Keratinocyte (primary cell): ENCODE measurements at regions not wholly inside any gene's neighbourhood (a gene's known extent, or its start where the extent isn't known, plus 50 kb on each side); places are given as distances from the start of the nearest gene placed in this dataset.
"Not testable (repeated sequence)": the region's sequence is repeated elsewhere in the genome, so short reads cannot be mapped to it uniquely, and the experiment has no call there.

ENCODE experiments used
- DNase-seq: peaks from one replicate; pipeline ENCODE4 v3.0.0-alpha.2; 2011; ENCODE audit warnings: low read depth, missing footprints, low spot score
- FAIRE-seq: peaks from 2 replicates; lab custom pipeline; 2011; peaks lifted over from hg19 to GRCh38; lab: Jason Lieb, UNC
- H2AFZ ChIP-seq: 2 replicates; pipeline ENCODE4 v1.6.0; 2012; ENCODE audit warnings: low read length, control low read depth, inconsistent platforms; ENCODE audit not compliant: control insufficient read depth
- H3K27ac ChIP-seq: 2 replicates; pipeline ENCODE4 v1.5.1; 2011; ENCODE audit warnings: low read length; ENCODE audit not compliant: control insufficient read depth, insufficient read depth
- H3K27me3 ChIP-seq: 3 replicates; pipeline ENCODE4 v1.6.0; 2011; ENCODE audit warnings: low read length; ENCODE audit not compliant: control insufficient read depth, insufficient read depth; ENCODE audit errors: extremely low read depth
- H3K36me3 ChIP-seq, 2 experiments: 2 replicates in 1 of 2; 3 replicates in 1 of 2; pipeline ENCODE4 v1.5.1; 2011; ENCODE audit warnings: low read length in 2 of 2, mild to moderate bottlenecking in 1 of 2; ENCODE audit not compliant: control insufficient read depth in 2 of 2, insufficient read depth in 2 of 2; ENCODE audit errors: extremely low read depth in 1 of 2
- H3K4me1 ChIP-seq: 3 replicates; pipeline ENCODE4 v1.5.1; 2011; ENCODE audit warnings: low read length; ENCODE audit not compliant: control insufficient read depth, insufficient read depth; ENCODE audit errors: extremely low read depth
- H3K4me2 ChIP-seq: 3 replicates; pipeline ENCODE4 v1.6.0; 2011; ENCODE audit warnings: low read depth, low read length; ENCODE audit not compliant: control insufficient read depth, insufficient read depth; ENCODE audit errors: extremely low read depth
- H3K4me3 ChIP-seq, 3 experiments: fragments of 200-600 bp in 1 of 3; sonication (generic) in 1 of 3; 2 replicates in 2 of 3; 3 replicates in 1 of 3; pipeline ENCODE4 v1.5.1; 2011 to 2016; ENCODE audit warnings: low read length in 3 of 3, mild to moderate bottlenecking in 3 of 3, control low read depth in 2 of 3, inconsistent platforms in 1 of 3, low read depth in 1 of 3, mixed read lengths in 1 of 3, mixed run types in 1 of 3, moderate library complexity in 1 of 3; ENCODE audit not compliant: control insufficient read depth in 2 of 3, insufficient read depth in 2 of 3; ENCODE audit errors: extremely low read depth in 1 of 3
- H3K79me2 ChIP-seq: 2 replicates; pipeline ENCODE4 v1.6.0; 2012; ENCODE audit warnings: low read length; ENCODE audit not compliant: control insufficient read depth, insufficient read depth
- H3K9ac ChIP-seq: 3 replicates; pipeline ENCODE4 v1.6.0; 2011; ENCODE audit warnings: low read length; ENCODE audit not compliant: control insufficient read depth, insufficient read depth; ENCODE audit errors: extremely low read depth
- H3K9me1 ChIP-seq: 3 replicates; pipeline ENCODE4 v1.6.0; 2011; ENCODE audit warnings: low read length; ENCODE audit not compliant: control insufficient read depth, insufficient read depth; ENCODE audit errors: extremely low read depth
- H3K9me3 ChIP-seq: 2 replicates; pipeline ENCODE4 v1.5.1; 2012; ENCODE audit warnings: low read depth, low read length; ENCODE audit not compliant: control insufficient read depth
- H4K20me1 ChIP-seq: 3 replicates; pipeline ENCODE4 v1.6.0; 2011; ENCODE audit warnings: low read length; ENCODE audit not compliant: control insufficient read depth, insufficient read depth; ENCODE audit errors: extremely low read depth
- EZH2 ChIP-seq: IDR thresholded peaks from one replicate; pipeline ENCODE4 v1.6.1; 2012; ENCODE audit warnings: inconsistent platforms, mild to moderate bottlenecking, low read length, moderate library complexity
- dilution Hi-C: fragments of 300-500 bp; cut with MboI; formaldehyde crosslinking; loops from one replicate; pipeline ENCODE4 v1.7.0; 2020; ENCODE audit warnings: low sequenced_read_pairs; ENCODE audit not compliant: extremely low pct_ligation_motif_present
- TF ChIP-seq, protein P1 (sequence below), 3 experiments: IDR thresholded peaks in 1 of 3; conservative IDR thresholded peaks in 1 of 3; optimal IDR thresholded peaks in 1 of 3; 2 replicates in 2 of 3; 3 replicates in 1 of 3; pipeline versions ENCODE3 to v1.5.1; 2011; ENCODE audit warnings: low read length in 3 of 3, mild to moderate bottlenecking in 3 of 3, moderate library complexity in 2 of 3, control low read depth in 1 of 3, inconsistent platforms in 1 of 3; ENCODE audit not compliant: insufficient read depth in 2 of 3; ENCODE audit errors: extremely low read depth in 1 of 3

DNA sequence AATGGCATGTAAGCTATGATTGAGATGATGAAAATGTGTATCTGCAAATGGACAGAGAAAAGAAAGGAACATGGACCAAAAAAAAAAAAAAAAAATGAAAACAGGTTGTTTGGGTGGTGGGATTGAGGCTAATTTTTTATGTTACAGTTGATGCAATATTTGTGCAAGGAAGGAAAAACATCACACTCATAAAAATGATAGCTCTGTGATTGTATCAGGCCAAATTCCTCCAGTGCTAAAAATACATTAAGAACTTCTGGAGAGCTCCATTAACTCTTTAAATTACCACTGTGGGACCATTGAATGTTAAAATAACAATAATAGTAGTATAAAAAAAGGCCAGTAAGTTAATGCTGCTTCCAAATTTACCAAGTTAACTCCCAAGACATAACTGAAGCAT lies 79.5 kb upstream of the MSX2 start:
- no peak for FAIRE-seq
- H3K4me3 ChIP-seq, result no peak overlapping the region
- no peaks in the 10 kb centered on the region for H3K4me1 ChIP-seq
- H3K27ac ChIP-seq, result no peak overlapping the region
- dilution Hi-C loops, result no loop called here
- H4K20me1 ChIP-seq, result no peaks in the 10 kb centered on the region
- TF ChIP-seq EZH2, result no peak
- TF ChIP-seq, protein P1, sequence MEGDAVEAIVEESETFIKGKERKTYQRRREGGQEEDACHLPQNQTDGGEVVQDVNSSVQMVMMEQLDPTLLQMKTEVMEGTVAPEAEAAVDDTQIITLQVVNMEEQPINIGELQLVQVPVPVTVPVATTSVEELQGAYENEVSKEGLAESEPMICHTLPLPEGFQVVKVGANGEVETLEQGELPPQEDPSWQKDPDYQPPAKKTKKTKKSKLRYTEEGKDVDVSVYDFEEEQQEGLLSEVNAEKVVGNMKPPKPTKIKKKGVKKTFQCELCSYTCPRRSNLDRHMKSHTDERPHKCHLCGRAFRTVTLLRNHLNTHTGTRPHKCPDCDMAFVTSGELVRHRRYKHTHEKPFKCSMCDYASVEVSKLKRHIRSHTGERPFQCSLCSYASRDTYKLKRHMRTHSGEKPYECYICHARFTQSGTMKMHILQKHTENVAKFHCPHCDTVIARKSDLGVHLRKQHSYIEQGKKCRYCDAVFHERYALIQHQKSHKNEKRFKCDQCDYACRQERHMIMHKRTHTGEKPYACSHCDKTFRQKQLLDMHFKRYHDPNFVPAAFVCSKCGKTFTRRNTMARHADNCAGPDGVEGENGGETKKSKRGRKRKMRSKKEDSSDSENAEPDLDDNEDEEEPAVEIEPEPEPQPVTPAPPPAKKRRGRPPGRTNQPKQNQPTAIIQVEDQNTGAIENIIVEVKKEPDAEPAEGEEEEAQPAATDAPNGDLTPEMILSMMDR (optimal IDR thresholded peaks at IDR 0.05 in 1 of 3, IDR thresholded peaks at IDR 0.05 in 1 of 3, conservative IDR thresholded peaks at IDR 0.05 in 1 of 3; ENCODE audit: extremely low read depth in 1 of 3, insufficient read depth in 2 of 3, low read length in 3 of 3), result no peak
- H3K79me2 ChIP-seq, result no peaks in the 10 kb centered on the region
- H3K9ac ChIP-seq, result no peak overlapping the region
- DNase-seq, result no peak
- H3K27me3 ChIP-seq, result no peaks in the 10 kb centered on the region
- no peaks in the 10 kb centered on the region for H3K9me1 ChIP-seq
- peaks cover 3% of the 10 kb centered on the region for H3K9me3 ChIP-seq
- H2AFZ ChIP-seq, result no peak overlapping the region
- H3K4me2 ChIP-seq, result no peak overlapping the region
- H3K36me3 ChIP-seq, result no peaks in the 10 kb centered on the region

GRCh38 chr5:174645677-174646076 lies 78.7 kb upstream of the MSX2 start:
- TF ChIP-seq, protein P1 (optimal IDR thresholded peaks at IDR 0.05 in 1 of 3, IDR thresholded peaks at IDR 0.05 in 1 of 3, conservative IDR thresholded peaks at IDR 0.05 in 1 of 3; ENCODE audit: extremely low read depth in 1 of 3, insufficient read depth in 2 of 3, low read length in 3 of 3), result no peak
- TF ChIP-seq EZH2, result no peak
- Histone ChIP-seq H3K9me1 (no peaks in the 10 kb centered on the region), H3K79me2 (no peaks in the 10 kb centered on the region), H4K20me1 (no peaks in the 10 kb centered on the region), H3K4me2 (no peak overlapping the region), H2AFZ (no peak overlapping the region), H3K9ac (no peak overlapping the region), H3K27ac (no peak overlapping the region), H3K4me1 (no peaks in the 10 kb centered on the region), H3K27me3 (no peaks in the 10 kb centered on the region), H3K36me3 (no peaks in the 10 kb centered on the region), H3K4me3 (no peak overlapping the region), H3K9me3 (peaks cover 3% of the 10 kb centered on the region)
- DNase-seq (no peak), FAIRE-seq (no peak)
- dilution Hi-C loops, result no loop called here

GRCh38 chr5:174648618-174649017 lies 75.8 kb upstream of the MSX2 start:
- FAIRE-seq, H3K9me3 ChIP-seq, H2AFZ ChIP-seq, H3K27ac ChIP-seq, H3K4me3 ChIP-seq, H3K36me3 ChIP-seq, dilution Hi-C loops, DNase-seq, H3K27me3 ChIP-seq, H3K4me2 ChIP-seq, H3K9me1 ChIP-seq, H3K4me1 ChIP-seq, H3K9ac ChIP-seq, H4K20me1 ChIP-seq, H3K79me2 ChIP-seq: not testable (repeated sequence)
